DMS153 treated with DMSO at 0.1 percent for 48 hours (cell line): ENCODE measurements at regions not wholly inside any gene's neighbourhood (a gene's known extent, or its start where the extent isn't known, plus 50 kb on each side); places are given as distances from the start of the nearest gene placed in this dataset.
A peak's percentile ranks its signal among the peaks of the same experiment; 100 is the strongest.

Source experiments
- DNase-seq: peaks from one replicate; lab custom pipeline; 2025; ENCODE audit not compliant: unreplicated experiment; lab: John Stamatoyannopoulos, UW

- DNase-seq = no peak
These were observed 116.4 kb downstream of the ZNF280B start for GRCh38 chr22:22392131-22392530.

- DNase-seq = no peak
These were observed 114.0 kb downstream of the ZNF280B start for GRCh38 chr22:22394591-22394990.

- no peak for DNase-seq
These were observed 113.3 kb downstream of the ZNF280B start for GRCh38 chr22:22395245-22395644.

GRCh38 chr22:22396741-22397291 is 111.7 kb downstream of the ZNF280B start:
- no peak for DNase-seq

DNA sequence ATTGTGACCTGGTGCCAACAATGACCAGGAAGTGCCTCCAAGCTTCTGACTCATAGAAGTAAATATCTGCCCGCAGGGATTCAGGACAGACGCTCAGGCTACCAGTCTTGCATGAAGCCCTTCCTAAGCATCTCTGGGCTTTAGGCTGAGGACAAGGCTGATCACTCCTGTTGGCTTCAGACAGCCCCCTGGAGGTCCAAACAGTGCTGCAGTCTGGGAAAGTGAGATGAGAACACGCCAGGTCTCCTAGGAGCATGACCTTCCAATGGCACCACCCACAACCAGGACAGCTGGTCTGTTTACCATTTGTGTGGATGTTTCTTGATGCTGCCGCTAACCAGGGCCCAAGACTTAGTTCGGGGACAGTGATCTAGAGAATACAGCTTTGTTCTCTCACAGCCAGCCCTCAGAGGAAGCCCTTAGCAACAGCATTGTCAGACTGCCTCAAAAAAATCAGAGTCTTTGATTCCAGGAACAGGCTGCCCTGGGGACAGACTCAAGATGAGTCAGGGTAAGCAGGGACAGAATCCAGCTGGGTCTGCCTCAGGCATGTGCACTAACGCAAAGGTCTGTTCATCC is 111.2 kb downstream of the ZNF280B start:
- peak; percentile 42 for DNase-seq

DNA sequence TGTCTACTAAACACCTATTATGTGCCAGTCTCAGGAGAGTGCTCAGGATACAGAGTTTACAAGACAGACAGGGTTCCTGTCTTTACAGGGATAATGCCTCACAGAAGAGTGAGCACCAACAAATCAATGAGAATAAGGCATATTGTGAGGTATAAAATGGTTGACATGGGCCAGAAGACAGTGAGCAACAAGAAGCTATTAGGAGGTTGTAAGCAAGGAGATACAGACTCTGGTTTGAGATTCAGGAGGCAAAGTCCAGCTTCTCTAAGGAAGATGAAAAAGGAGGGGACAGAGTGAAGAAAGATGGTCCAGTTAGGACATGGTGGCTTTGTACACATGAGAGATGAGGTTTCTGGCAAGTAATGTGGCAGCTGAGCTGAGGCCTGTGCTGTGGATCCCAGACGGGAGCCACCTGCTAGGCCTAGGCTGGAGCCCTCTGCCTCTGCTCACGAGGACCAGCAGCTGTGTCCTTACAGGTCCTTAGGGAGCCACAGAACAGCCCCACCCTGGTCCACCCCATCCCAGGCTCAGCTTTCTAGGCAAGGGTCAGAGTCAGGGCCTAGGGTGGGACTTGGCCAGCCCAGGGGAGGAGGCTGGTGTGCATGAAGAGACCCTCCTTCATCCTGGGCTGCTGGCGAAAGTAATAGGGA is 110.5 kb downstream of the ZNF280B start:
- no peak for DNase-seq

GRCh38 chr22:22398530-22399327 is 109.8 kb downstream of the ZNF280B start:
- DNase-seq = no peak

GRCh38 chr22:22400099-22400498 is 108.4 kb downstream of the ZNF280B start:
- no peak for DNase-seq

GRCh38 chr22:22400964-22401363 is 107.6 kb downstream of the ZNF280B start:
- DNase-seq = no peak

DNA sequence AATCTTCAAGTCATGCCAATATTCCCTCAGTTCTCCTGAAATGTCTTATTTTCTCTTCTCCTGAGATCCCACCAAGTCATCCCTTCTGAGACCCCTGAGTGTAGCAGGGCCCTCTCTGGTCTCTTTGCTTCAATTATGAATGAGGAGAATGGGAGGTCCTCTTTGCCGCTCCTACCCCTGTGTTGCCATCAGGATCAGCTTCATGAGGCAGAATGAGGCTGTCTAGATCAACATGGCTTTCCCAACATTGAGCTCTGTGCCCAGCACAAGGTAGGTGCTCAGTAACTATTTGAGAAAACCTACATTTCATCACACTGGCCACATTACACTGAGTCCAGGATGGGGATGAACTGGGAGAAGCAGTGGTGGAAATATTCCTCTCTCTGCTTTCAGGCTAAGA is 107.2 kb downstream of the ZNF280B start:
- no peak for DNase-seq

GRCh38 chr22:22403306-22403705 is 105.2 kb downstream of the ZNF280B start:
- no peak for DNase-seq

DNA sequence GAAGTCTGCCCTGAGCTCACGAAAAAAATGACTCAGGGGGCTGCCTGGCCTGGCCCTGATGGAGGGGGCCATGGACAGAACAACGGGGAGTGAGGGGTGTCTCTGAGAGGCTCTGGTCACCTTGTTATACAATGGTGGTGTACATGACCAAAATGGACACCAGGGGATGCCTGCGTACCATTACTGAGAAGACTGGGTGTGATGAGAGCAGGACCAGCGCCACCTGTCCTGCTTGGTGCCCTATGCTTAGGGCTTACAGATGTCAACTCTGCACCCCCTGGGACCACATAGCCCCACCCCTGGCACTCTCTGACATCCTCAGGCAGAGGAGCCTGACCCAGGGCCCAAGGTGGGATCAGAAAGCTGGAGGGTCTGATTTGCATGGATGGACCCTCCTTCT is 104.8 kb downstream of the ZNF280B start:
- no peak for DNase-seq

DNA sequence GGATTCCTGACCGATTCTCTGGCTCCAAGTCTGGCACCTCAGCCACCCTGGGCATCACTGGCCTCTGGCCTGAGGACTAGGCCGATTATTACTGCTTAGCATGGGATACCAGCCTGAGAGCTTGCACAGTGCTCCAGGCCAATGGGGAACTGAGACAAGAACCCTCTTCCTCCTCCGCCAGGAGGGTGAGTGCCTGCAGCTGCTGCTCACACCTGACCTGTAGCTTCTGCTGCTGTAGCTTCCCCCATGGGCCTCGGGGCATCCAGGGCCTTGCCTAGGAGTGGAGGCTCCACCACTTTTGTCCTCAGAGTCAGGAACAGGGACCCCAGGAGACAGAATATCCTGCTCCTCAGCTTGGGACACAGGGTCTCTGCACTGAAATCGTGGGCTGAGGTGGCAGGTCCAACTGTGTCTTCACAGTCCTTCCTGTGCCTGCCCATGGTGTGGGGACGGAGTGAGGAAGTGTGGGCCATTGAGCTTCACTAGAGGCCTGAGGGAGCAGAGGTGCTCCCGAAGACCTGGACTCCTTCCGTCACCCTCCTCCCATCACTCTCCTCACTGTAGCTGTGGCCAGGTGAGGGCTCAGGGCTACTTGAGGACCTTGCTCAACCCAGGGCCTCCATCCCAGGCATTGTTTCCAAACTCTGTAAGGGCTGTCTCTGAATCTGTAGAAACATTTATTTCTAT is 103.8 kb downstream of the ZNF280B start:
- DNase-seq = no peak

DNA sequence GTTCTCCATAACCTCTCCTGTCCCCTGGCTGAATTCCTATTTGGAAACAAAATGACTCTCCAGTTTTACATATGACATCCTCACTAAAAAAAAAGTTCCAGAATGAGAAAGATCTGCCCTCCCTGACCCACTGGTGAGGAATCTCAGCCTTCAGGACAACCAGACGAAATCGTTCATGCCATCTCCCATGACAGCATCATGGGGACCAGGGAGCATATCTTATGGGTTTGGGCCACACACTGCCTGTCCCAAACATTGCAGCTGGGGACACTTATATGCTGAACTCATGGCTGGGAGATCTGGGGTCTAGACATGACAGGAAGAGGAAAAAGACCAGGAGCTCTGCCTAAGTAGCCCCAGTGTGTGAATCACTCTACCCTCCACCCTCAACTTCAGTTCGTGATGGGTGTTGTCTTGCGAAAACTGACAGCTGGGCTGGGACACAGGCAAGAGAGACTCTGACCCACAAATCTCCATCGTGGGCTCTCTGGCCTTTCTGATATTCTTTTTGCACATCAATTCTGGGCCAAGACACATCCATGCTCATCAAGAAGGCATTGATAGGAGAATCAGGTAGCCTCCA is 102.0 kb downstream of the ZNF280B start:
- DNase-seq = no peak

GRCh38 chr22:22407061-22407460 is 101.5 kb downstream of the ZNF280B start:
- no peak for DNase-seq

GRCh38 chr22:22408269-22408668 is 100.3 kb downstream of the ZNF280B start:
- no peak for DNase-seq

- peak; percentile 42 for DNase-seq
These were observed 99.5 kb downstream of the ZNF280B start for GRCh38 chr22:22408731-22409696.

DNA sequence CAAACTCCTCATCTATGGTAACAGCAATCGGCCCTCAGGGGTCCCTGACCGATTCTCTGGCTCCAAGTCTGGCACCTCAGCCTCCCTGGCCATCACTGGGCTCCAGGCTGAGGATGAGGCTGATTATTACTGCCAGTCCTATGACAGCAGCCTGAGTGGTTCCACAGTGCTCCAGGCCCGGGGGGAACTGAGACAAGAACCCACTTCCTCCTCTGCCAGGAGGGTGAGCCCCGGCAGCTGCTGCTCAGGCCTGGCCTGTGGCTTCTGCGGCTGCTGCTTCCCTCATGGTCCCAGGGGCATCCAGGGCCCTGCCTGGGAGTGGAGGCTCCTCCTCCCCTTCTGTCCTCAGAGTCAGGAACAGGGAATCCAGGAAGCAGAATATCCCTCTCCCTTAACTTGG is 98.4 kb downstream of the ZNF280B start:
- DNase-seq = peak; percentile 29

DNA sequence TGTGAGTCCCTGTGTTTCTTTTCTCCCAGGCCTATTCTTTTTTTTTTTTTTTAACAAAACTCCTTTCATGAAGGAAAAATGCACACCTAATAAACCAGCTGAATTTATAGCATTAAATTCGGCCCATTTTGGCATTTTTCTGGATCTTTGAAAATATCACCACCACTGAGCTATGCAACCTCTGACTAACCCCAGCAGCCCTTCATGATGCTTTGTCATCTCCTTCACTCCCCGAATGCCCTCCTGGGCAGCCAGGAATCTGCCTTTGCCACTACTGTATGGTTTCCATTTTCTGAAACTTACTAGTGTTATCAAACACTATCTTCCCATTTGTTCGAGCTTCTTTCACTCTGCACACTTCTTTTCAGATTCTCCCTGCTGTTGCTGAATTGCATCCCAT is 97.9 kb downstream of the ZNF280B start:
- no peak for DNase-seq

GRCh38 chr22:22414266-22414665 is 94.3 kb downstream of the ZNF280B start:
- no peak for DNase-seq
